Gastrocnemius medialis (tissue), 4 donors: ENCODE measurements at regions not wholly inside any gene's neighbourhood (a gene's known extent, or its start where the extent isn't known, plus 50 kb on each side); places are given as distances from the start of the nearest gene placed in this dataset.

Source experiments
- CTCF ChIP-seq, 5 experiments: fragments of 450-650 bp in 3 of 5; fragments of 200-600 bp in 2 of 5; sonication (generic) in 2 of 5; IDR thresholded peaks in 4 of 5; conservative IDR thresholded peaks in 1 of 5; 1 replicate in 4 of 5; 2 replicates in 1 of 5; pipeline ENCODE4 v1.5.1; 2016 to 2019; ENCODE audit warnings: antibody characterized with exemption in 5 of 5, mild to moderate bottlenecking in 3 of 5, moderate library complexity in 3 of 5
- POLR2A ChIP-seq, 2 donors: fragments of 450-650 bp; IDR thresholded peaks; one replicate each; pipeline ENCODE4 v1.6.1; 2017; ENCODE audit warnings: antibody characterized with exemption in 2 of 2, mild to moderate bottlenecking in 2 of 2, moderate library complexity in 2 of 2

GRCh38 chr1:4126731-4127591 is 226.9 kb upstream of the C1orf174 start:
- no peak for TF ChIP-seq CTCF (IDR thresholded peaks at IDR 0.05 in 4 of 5, conservative IDR thresholded peaks at IDR 0.05 in 1 of 5)
- TF ChIP-seq POLR2A (IDR thresholded peaks at IDR 0.05): no peak
